Transverse colon (tissue), 4 donors: ENCODE measurements at regions not wholly inside any gene's neighbourhood (a gene's known extent, or its start where the extent isn't known, plus 50 kb on each side); places are given as distances from the start of the nearest gene placed in this dataset.

Source experiments
- DNase-seq: peaks from one replicate; pipeline ENCODE4 v3.0.0-alpha.2; 2019
- H3K27ac ChIP-seq, 4 donors: fragments of 200-600 bp; sonication (generic); 2 replicates each; pipeline ENCODE4 v1.5.1; 2016 to 2018; ENCODE audit warnings: inconsistent platforms in 4 of 4
- H3K27me3 ChIP-seq: fragments of 200-600 bp; sonication (generic); 2 replicates; pipeline ENCODE4 v1.5.1; 2017; ENCODE audit warnings: inconsistent platforms
- H3K36me3 ChIP-seq, 4 donors: fragments of 200-600 bp; sonication (generic); 2 replicates each; pipeline ENCODE4 v1.5.1; 2017 to 2019; ENCODE audit warnings: inconsistent platforms in 4 of 4
- H3K4me1 ChIP-seq, 4 donors: fragments of 200-600 bp; sonication (generic); 2 replicates each; pipeline ENCODE4 v1.5.1; 2017 to 2020; ENCODE audit warnings: inconsistent platforms in 4 of 4
- H3K4me3 ChIP-seq, 4 donors: fragments of 200-600 bp; sonication (generic); 1 replicate in 1 of 4; 2 replicates in 3 of 4; pipeline versions ENCODE4 v1.5.1 to v1.6.1; 2017 to 2019; ENCODE audit warnings: inconsistent platforms in 4 of 4
- H3K9me3 ChIP-seq, 2 donors: fragments of 200-600 bp; sonication (generic); 2 replicates each; pipeline ENCODE4 v1.5.1; 2017 to 2019; ENCODE audit warnings: inconsistent platforms in 2 of 2
- EP300 ChIP-seq: sonication (generic); formaldehyde crosslinking; IDR thresholded peaks from one replicate; pipeline ENCODE4 v1.6.1; 2017; ENCODE audit warnings: antibody characterized with exemption, low read depth
- POLR2A ChIP-seq: fragments of 450-650 bp; IDR thresholded peaks from one replicate; pipeline ENCODE4 v1.6.1; 2016; ENCODE audit warnings: antibody characterized with exemption, mild to moderate bottlenecking, moderate library complexity
- POLR2AphosphoS5 ChIP-seq, 3 donors: sonication (generic); formaldehyde crosslinking; IDR thresholded peaks; one replicate each; pipeline ENCODE4 v1.6.1; 2016; ENCODE audit warnings: antibody characterized with exemption in 3 of 3
- WGBS, 2 donors: methylation state at CpG; one replicate each; pipeline ENCODE4 v1.1.5; 2018; ENCODE audit warnings: low coverage in 1 of 2; 5-methylcytosine and 5-hydroxymethylcytosine counted together
- in situ Hi-C, 4 donors: fragments of 200-750 bp; cut with MboI; loops; one replicate each; pipeline versions ENCODE4 v1.15.0 to v1.15.1; 2017; ENCODE audit warnings: low sequenced_read_pairs in 3 of 4, low pct_ligation_motif_present in 1 of 4, low pct_unique_long_range_greater_than_20kb in 1 of 4
- intact Hi-C: fragments of 100-400 bp; cut with DNase I; formaldehyde crosslinking; loops from one replicate; pipeline ENCODE4 v1.15.1; 2023; ENCODE audit warnings: low total_unique reads
- TF ChIP-seq, protein P1 (sequence below), 5 experiments: fragments of 200-600 bp in 3 of 5; fragments of 450-650 bp in 2 of 5; sonication (generic) in 3 of 5; IDR thresholded peaks; 1 replicate in 2 of 5; 2 replicates in 3 of 5; pipeline ENCODE4 v1.5.1; 2016 to 2017; ENCODE audit warnings: antibody characterized with exemption in 5 of 5, inconsistent platforms in 3 of 5, mild to moderate bottlenecking in 2 of 5, moderate library complexity in 1 of 5

- H3K27me3 ChIP-seq = no peaks in the 10 kb centered on the region
- no peak for DNase-seq
- intact Hi-C loops = no loop called here
- 57% methylated on average over 5 of the region's 5 CpGs; no CpG with 5 or more reads in 1 of the 2 donors for WGBS, 2 donors
- TF ChIP-seq POLR2A (no peak), EP300 (no peak), POLR2AphosphoS5 (IDR thresholded peaks at IDR 0.05) (no peak)
- TF ChIP-seq, protein P1, sequence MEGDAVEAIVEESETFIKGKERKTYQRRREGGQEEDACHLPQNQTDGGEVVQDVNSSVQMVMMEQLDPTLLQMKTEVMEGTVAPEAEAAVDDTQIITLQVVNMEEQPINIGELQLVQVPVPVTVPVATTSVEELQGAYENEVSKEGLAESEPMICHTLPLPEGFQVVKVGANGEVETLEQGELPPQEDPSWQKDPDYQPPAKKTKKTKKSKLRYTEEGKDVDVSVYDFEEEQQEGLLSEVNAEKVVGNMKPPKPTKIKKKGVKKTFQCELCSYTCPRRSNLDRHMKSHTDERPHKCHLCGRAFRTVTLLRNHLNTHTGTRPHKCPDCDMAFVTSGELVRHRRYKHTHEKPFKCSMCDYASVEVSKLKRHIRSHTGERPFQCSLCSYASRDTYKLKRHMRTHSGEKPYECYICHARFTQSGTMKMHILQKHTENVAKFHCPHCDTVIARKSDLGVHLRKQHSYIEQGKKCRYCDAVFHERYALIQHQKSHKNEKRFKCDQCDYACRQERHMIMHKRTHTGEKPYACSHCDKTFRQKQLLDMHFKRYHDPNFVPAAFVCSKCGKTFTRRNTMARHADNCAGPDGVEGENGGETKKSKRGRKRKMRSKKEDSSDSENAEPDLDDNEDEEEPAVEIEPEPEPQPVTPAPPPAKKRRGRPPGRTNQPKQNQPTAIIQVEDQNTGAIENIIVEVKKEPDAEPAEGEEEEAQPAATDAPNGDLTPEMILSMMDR (IDR thresholded peaks at IDR 0.05) = no peak
- no peaks in the 10 kb centered on the region for H3K4me1 ChIP-seq
- H3K4me3 ChIP-seq = no peak overlapping the region
- in situ Hi-C loops = no loop called here
- no peaks in the 10 kb centered on the region for H3K36me3 ChIP-seq
- H3K27ac ChIP-seq = no peak overlapping the region
- H3K9me3 ChIP-seq = peaks cover 5 to 8% of the 10 kb centered on the region in 2 donors
Measured at GRCh38 chr2:11891028-11891427, 144.6 kb downstream of the LPIN1 start.

GRCh38 chr2:11891671-11892440, 145.4 kb downstream of the LPIN1 start:
- H3K4me3 ChIP-seq = no peak overlapping the region
- WGBS, 2 donors = 73 to 84% methylated on average over 3 to 4 of the region's 4 CpGs
- peaks cover 5 to 8% of the 10 kb centered on the region in 2 donors for H3K9me3 ChIP-seq
- no peaks in the 10 kb centered on the region for H3K4me1 ChIP-seq
- no peaks in the 10 kb centered on the region for H3K36me3 ChIP-seq
- in situ Hi-C loops = no loop called here
- intact Hi-C loops = no loop called here
- H3K27me3 ChIP-seq = no peaks in the 10 kb centered on the region
- no peak for DNase-seq
- TF ChIP-seq POLR2A (no peak), POLR2AphosphoS5 (IDR thresholded peaks at IDR 0.05) (no peak)
- TF ChIP-seq, protein P1 (IDR thresholded peaks at IDR 0.05) = no peak
- H3K27ac ChIP-seq = no peak overlapping the region

DNA sequence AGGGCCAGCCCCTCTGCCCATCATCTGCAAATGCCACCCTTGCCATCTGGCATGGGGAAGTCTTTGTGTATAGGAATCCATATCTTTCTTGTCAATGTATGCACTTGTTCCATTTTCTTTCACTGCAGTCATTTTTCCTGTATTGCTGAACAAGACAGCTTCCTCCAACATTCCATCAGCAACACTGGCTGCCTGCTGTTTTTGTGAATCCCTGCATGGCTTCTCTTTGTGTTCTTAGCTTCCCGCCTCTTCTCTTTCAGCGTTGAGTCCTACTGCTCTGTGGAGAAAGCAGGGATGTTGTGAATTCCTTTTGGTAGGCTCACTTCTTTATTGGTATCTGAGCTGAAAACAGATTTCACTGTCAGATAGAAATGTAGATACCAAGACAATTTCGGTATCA, 150.0 kb downstream of the LPIN1 start:
- 81 to 88% methylated on average over 2 to 3 of the region's 3 CpGs for WGBS, 2 donors
- no peaks in the 10 kb centered on the region for H3K4me1 ChIP-seq
- no peak for DNase-seq
- intact Hi-C loops = no loop called here
- H3K27me3 ChIP-seq = no peaks in the 10 kb centered on the region
- in situ Hi-C loops = no loop called here
- H3K36me3 ChIP-seq = no peaks in the 10 kb centered on the region
- H3K4me3 ChIP-seq = no peak overlapping the region
- H3K27ac ChIP-seq = no peak overlapping the region
- TF ChIP-seq POLR2A = no peak
- no peak for TF ChIP-seq POLR2AphosphoS5 (IDR thresholded peaks at IDR 0.05)
- no peak for TF ChIP-seq EP300
- TF ChIP-seq, protein P1 (IDR thresholded peaks at IDR 0.05) = no peak
- no peaks in the 10 kb centered on the region for H3K9me3 ChIP-seq

DNA sequence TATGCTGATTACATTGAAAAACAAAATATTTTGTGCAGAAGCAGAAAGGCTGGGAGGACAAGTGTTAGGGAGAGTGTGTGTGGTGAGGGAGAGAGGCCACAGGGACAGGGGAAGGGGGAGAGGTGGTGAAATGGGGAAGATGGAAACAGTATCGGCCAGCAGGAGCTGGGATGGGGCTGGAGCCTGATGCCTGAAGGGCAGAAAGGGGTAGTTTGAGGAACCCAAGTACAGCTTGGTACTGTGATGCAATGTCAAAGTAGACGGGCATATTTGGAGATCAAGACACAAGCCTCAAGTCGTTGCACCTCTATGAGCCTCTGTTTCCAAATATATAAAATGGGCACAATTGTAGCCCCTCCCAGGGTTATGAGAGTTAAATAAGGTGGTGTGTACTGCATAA, 152.1 kb downstream of the LPIN1 start:
- TF ChIP-seq POLR2AphosphoS5 (IDR thresholded peaks at IDR 0.05) (no peak), EP300 (no peak), POLR2A (no peak)
- TF ChIP-seq, protein P1 (IDR thresholded peaks at IDR 0.05) = no peak
- H3K36me3 ChIP-seq = no peaks in the 10 kb centered on the region
- H3K27me3 ChIP-seq = no peaks in the 10 kb centered on the region
- no peak overlapping the region for H3K27ac ChIP-seq
- no peaks in the 10 kb centered on the region for H3K9me3 ChIP-seq
- no peak overlapping the region for H3K4me3 ChIP-seq
- WGBS, 2 donors = 78 to 88% methylated on average over 3 of the region's 3 CpGs
- DNase-seq = no peak
- intact Hi-C loops = no loop called here
- H3K4me1 ChIP-seq = no peaks in the 10 kb centered on the region
- in situ Hi-C loops = no loop called here
